GM10248 (cell line): ENCODE measurements at regions not wholly inside any gene's neighbourhood (a gene's known extent, or its start where the extent isn't known, plus 50 kb on each side); places are given as distances from the start of the nearest gene placed in this dataset.

Experiments
- CTCF ChIA-PET: fragments of 300-600 bp; sonication (Branson Sonifier 250); formaldehyde crosslinking; extraction: SDS; loops from one replicate; lab custom pipeline; 2021; ENCODE audit warnings: antibody characterized with exemption; lab: Yijun Ruan, JAX
- POLR2A ChIA-PET: fragments of 350-650 bp; sonication (Branson Sonifier 250); formaldehyde crosslinking; extraction: SDS; loops from one replicate; lab custom pipeline; 2020; ENCODE audit warnings: antibody characterized with exemption; lab: Yijun Ruan, JAX
- DNase-seq: peaks from one replicate; pipeline ENCODE4 v3.0.0; 2012; ENCODE audit errors: extremely low spot score
- CTCF ChIP-seq: IDR thresholded peaks from 2 replicates; pipeline ENCODE4 v1.5.1; 2012; ENCODE audit warnings: mild to moderate bottlenecking, low read depth; ENCODE audit errors: extremely low read depth, missing control alignments, control extremely low read depth

- TF ChIP-seq CTCF = no peak
- no peak for DNase-seq
- CTCF ChIA-PET = interaction anchor here (0.8 kb wide), 1 partner anchor 13 kb away, joined by 3 read pairs; no protein-coding TSS in a partner anchor
- POLR2A ChIA-PET = no interaction called here
Measured at GRCh38 chr1:80836505-80836904, 964.2 kb upstream of the ADGRL2 start.

- no peak for DNase-seq
- no peak for TF ChIP-seq CTCF
- POLR2A ChIA-PET = no interaction called here
- CTCF ChIA-PET = interaction anchor here (1.5 kb wide), 1 partner anchor 16 kb away, joined by 4 read pairs; no protein-coding TSS in a partner anchor
Measured at GRCh38 chr1:80827666-80828065, 973.1 kb upstream of the ADGRL2 start.

DNA sequence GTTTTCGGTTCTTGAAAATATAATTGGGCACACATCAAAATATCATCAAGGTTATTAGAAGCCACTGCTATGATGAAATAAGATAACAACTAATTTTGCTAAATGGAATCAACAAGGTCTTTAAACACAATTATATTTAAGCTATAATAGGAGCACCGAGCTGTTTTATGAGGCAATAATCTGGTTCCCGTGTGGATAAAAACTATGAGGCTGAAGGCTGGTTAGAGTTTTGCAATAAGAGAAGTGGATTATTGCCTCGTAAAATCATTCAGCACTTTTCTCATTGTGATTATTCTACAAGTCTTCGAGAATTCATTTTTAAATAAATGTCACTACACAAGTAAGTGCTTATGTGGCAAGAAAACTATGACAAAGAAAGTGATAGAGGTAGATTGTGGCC, 975.7 kb upstream of the ADGRL2 start:
- TF ChIP-seq CTCF = no peak
- CTCF ChIA-PET = no interaction called here
- POLR2A ChIA-PET = no interaction called here
- DNase-seq = no peak

- DNase-seq = no peak
- POLR2A ChIA-PET = no interaction called here
- TF ChIP-seq CTCF = no peak
- CTCF ChIA-PET = interaction anchor here (1.1 kb wide), 1 partner anchor 25 kb away, joined by 3 read pairs; no protein-coding TSS in a partner anchor
Measured at GRCh38 chr1:80818211-80818610, 982.5 kb upstream of the ADGRL2 start.

GRCh38 chr1:80807981-80808380, 992.8 kb upstream of the ADGRL2 start:
- DNase-seq = no peak
- POLR2A ChIA-PET = no interaction called here
- CTCF ChIA-PET = no interaction called here
- TF ChIP-seq CTCF = no peak

GRCh38 chr1:80806431-80806830, 994.3 kb upstream of the ADGRL2 start:
- ChIA-PET POLR2A (no interaction called here), CTCF (no interaction called here)
- no peak for TF ChIP-seq CTCF
- DNase-seq = no peak

DNA sequence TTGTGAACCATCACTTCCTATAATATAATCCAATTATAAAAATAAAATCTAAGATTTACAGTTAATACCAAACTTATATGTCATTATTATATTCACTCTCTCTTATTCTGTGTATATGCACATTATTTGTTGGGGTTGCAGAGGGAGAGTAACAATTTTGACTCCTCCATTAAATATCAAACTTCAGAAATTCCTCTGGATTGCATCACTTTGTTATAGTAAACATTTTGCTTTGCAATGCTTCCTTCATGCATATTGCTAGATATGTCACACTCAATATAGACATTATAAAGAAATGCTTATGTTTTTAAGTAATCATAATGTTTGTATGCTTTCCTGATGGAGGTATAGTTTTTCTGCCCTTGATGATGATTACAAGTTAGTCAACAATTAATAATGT, 999.0 kb upstream of the ADGRL2 start:
- TF ChIP-seq CTCF = no peak
- no peak for DNase-seq
- CTCF ChIA-PET = no interaction called here
- POLR2A ChIA-PET = no interaction called here
